Epithelial cell of proximal tubule (primary cell): ENCODE measurements at regions not wholly inside any gene's neighbourhood (a gene's known extent, or its start where the extent isn't known, plus 50 kb on each side); places are given as distances from the start of the nearest gene placed in this dataset.

Experiments
- DNase-seq: peaks from one replicate; pipeline ENCODE4 v3.0.0-alpha.2; 2011; ENCODE audit warnings: low read depth
- H3K4me3 ChIP-seq: 2 replicates; pipeline ENCODE4 v1.5.1; 2011; ENCODE audit warnings: low read depth, mild to moderate bottlenecking, low read length
- TF ChIP-seq, protein P1 (sequence below): conservative IDR thresholded peaks from 2 replicates; pipeline ENCODE4 v1.5.1; 2012; ENCODE audit warnings: low read depth, mild to moderate bottlenecking, low read length

DNA sequence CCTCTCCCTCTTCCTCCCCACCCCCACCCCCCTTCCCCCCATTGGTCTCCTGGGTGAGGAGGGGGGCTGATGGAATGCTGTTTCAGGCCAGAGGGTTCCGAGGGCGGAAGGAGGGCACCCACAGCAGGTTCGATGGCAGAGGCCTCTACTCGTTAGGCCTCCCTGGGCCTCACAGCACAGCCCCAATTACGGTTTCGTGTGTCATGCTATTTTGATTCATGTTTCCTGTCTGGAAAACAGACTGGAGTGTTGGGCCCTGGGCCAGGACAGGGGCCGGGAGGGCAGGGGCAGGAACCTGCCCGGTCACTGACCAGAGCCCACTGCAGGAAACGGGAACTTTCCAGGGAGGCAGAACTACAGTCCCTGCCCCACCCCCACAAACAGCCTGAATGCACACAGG is 138.2 kb downstream of the C16orf95 start:
- no peak for DNase-seq
- no peak overlapping the region for H3K4me3 ChIP-seq
- TF ChIP-seq, protein P1, sequence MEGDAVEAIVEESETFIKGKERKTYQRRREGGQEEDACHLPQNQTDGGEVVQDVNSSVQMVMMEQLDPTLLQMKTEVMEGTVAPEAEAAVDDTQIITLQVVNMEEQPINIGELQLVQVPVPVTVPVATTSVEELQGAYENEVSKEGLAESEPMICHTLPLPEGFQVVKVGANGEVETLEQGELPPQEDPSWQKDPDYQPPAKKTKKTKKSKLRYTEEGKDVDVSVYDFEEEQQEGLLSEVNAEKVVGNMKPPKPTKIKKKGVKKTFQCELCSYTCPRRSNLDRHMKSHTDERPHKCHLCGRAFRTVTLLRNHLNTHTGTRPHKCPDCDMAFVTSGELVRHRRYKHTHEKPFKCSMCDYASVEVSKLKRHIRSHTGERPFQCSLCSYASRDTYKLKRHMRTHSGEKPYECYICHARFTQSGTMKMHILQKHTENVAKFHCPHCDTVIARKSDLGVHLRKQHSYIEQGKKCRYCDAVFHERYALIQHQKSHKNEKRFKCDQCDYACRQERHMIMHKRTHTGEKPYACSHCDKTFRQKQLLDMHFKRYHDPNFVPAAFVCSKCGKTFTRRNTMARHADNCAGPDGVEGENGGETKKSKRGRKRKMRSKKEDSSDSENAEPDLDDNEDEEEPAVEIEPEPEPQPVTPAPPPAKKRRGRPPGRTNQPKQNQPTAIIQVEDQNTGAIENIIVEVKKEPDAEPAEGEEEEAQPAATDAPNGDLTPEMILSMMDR, result no peak

DNA sequence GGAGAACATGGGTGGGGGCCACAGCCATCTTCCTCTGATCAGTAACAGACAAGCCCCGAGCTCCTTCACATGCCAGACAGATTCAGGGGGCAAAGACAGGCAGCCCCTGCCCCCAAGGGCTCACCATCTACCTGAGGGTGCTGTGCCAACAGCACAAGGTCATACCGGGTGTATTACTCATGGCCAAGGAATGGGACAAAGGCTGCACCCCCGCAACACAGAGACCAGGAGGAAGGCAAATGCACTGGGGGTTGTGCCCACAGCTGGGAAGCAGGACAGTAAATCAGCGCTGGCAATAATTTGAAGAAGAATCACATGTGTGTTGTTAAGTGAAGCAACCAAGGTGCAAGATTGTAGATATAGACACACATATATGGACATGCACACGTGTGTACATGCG is 137.1 kb downstream of the C16orf95 start:
- no peak for DNase-seq
- TF ChIP-seq, protein P1, result no peak
- H3K4me3 ChIP-seq, result no peak overlapping the region

DNA sequence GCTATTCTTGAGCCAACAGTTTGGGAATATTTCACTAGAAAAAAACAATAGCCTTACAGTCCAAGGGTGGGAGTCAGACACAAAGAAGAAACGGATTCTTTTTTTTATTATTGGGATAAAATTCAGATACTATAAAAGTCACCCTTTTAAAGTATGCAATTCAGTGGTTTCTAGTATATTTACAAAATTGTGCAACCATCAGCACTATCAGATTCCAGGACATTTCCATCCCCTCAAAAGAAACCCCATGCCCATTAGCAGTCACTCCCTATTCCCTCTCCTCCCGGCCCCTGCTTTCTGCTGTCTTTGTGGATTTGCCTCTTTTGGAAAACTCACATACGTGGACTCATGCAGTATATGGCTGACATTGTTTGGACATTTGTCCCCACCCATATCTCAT is 134.4 kb downstream of the C16orf95 start:
- no peak for DNase-seq
- TF ChIP-seq, protein P1, result no peak
- H3K4me3 ChIP-seq, result no peak overlapping the region

DNA sequence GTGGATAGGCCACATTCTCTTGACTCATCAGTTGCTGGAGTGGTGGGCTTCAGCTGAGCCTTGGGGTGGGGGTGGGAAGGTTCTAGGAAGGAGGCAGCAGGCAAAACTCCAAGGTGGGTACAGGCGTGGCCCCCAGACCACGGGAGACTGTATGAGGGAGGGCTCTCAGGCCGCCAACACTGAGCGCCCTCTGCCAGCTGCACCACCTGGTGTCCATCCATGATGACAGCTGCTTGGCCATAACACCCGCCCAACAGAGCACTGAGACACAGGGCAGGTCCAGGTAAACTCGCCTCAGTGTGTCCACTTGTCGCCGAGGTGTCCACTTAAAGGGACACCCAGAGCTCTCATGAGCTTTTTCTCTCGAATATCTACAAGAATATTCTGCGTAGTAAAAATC is 133.5 kb downstream of the C16orf95 start:
- no peak overlapping the region for H3K4me3 ChIP-seq
- TF ChIP-seq, protein P1, result no peak
- DNase-seq, result no peak

DNA sequence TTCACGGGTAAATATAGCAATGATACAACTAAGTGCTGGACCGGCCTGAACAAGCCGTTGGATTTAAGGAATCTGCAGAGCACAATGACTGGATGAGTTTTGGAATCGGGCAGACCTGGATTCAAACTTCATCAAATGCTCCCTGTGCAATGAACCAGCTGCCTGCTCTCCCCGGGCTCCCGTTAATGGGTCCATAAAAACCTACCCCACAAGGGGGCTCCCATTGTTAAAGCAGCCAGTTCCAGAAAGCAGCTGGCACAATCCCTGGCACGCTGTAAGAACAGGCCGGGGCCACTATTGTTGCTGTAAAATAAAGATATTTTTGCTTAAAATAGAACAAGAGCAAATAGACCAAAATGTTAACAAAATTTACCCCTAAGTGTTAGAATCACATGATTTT is 131.9 kb downstream of the C16orf95 start:
- TF ChIP-seq, protein P1, result no peak
- DNase-seq, result no peak
- H3K4me3 ChIP-seq, result no peak overlapping the region

DNA sequence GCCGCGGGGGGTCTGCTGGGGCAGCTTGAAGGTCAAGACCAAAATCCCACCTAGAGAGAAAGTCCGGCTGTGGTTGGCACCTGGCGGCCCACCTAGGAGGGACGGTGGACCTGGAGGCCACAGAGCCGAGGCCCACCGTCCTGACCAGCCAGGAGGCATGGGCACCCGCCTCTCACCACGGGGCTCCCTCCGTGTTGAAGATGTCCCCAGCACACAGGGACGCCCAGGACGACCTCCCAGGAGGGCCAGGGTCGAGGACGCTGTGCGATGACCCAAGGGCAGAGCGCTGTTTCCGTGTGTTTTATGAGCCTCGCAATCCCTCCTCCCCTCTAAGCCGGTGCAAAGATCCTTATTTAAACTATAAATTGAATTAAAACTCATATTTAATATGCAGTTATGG is 131.2 kb downstream of the C16orf95 start:
- no peak overlapping the region for H3K4me3 ChIP-seq
- TF ChIP-seq, protein P1, result no peak
- DNase-seq, result no peak

DNA sequence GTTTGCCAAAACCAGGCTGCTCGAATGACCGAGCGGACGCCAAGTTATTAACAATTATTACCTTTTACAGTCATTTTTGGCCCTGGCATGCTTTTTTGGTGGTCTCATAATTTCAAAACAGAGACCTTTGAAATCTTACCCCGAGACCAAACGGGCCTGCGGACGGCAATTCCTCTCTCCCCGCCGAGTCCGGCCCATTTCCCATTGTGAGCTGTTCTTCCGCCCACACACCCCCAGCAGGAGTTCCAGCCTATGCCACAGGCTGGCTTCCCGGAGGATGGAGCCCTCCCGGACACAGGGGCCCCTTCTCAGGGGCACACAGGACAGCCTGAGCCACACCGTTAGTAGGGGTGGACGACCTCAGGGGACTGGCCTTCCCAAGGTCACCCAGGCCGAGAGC is 130.7 kb downstream of the C16orf95 start:
- no peak for DNase-seq
- no peak overlapping the region for H3K4me3 ChIP-seq
- TF ChIP-seq, protein P1, result no peak
